Suppressor macrophage treated with lipopolysaccharide for 4 hours (primary cell): ENCODE measurements at regions not wholly inside any gene's neighbourhood (a gene's known extent, or its start where the extent isn't known, plus 50 kb on each side); places are given as distances from the start of the nearest gene placed in this dataset.

Experiments used
- DNase-seq: peaks from one replicate; pipeline ENCODE4 v3.0.0-alpha.2; 2020

- no peak for DNase-seq
These were observed 390.3 kb downstream of the HHIPL2 start for GRCh38 chr1:222157612-222158011.

- no peak for DNase-seq
These were observed 398.3 kb upstream of the DUSP10 start for GRCh38 chr1:222140206-222140605.

- no peak for DNase-seq
These were observed 396.2 kb upstream of the DUSP10 start for GRCh38 chr1:222138095-222138494.

- DNase-seq, result no peak
These were observed 395.0 kb upstream of the DUSP10 start for GRCh38 chr1:222136869-222137268.

- no peak for DNase-seq
These were observed 387.2 kb upstream of the DUSP10 start for GRCh38 chr1:222129041-222129440.

GRCh38 chr1:222127526-222128152 lies 385.8 kb upstream of the DUSP10 start:
- DNase-seq, result no peak

GRCh38 chr1:222127096-222127495 lies 385.2 kb upstream of the DUSP10 start:
- no peak for DNase-seq

GRCh38 chr1:222126052-222126451 lies 384.2 kb upstream of the DUSP10 start:
- no peak for DNase-seq

- DNase-seq, result no peak
These were observed 382.7 kb upstream of the DUSP10 start for GRCh38 chr1:222124602-222125001.

GRCh38 chr1:222123111-222123510 lies 381.2 kb upstream of the DUSP10 start:
- no peak for DNase-seq

- no peak for DNase-seq
These were observed 375.9 kb upstream of the DUSP10 start for GRCh38 chr1:222117809-222118208.

- no peak for DNase-seq
These were observed 372.8 kb upstream of the DUSP10 start for GRCh38 chr1:222114536-222115156.

GRCh38 chr1:222109836-222110235 lies 367.9 kb upstream of the DUSP10 start:
- DNase-seq, result no peak

- no peak for DNase-seq
These were observed 366.1 kb upstream of the DUSP10 start for GRCh38 chr1:222107975-222108374.

GRCh38 chr1:222107267-222107666 lies 365.4 kb upstream of the DUSP10 start:
- no peak for DNase-seq

- no peak for DNase-seq
These were observed 364.5 kb upstream of the DUSP10 start for GRCh38 chr1:222106377-222106776.

GRCh38 chr1:222105861-222106260 lies 364.0 kb upstream of the DUSP10 start:
- no peak for DNase-seq

GRCh38 chr1:222105393-222105737 lies 363.5 kb upstream of the DUSP10 start:
- DNase-seq, result no peak

- DNase-seq, result no peak
These were observed 363.0 kb upstream of the DUSP10 start for GRCh38 chr1:222104694-222105392.

- DNase-seq, result no peak
These were observed 362.2 kb upstream of the DUSP10 start for GRCh38 chr1:222104097-222104496.

- no peak for DNase-seq
These were observed 357.9 kb upstream of the DUSP10 start for GRCh38 chr1:222099746-222100145.

- DNase-seq, result no peak
These were observed 356.5 kb upstream of the DUSP10 start for GRCh38 chr1:222098404-222098803.

- DNase-seq, result no peak
These were observed 355.7 kb upstream of the DUSP10 start for GRCh38 chr1:222097588-222097987.

GRCh38 chr1:222096883-222097282 lies 355.0 kb upstream of the DUSP10 start:
- no peak for DNase-seq

GRCh38 chr1:222096476-222096772 lies 354.5 kb upstream of the DUSP10 start:
- DNase-seq, result no peak
